Psoas muscle (tissue), 7 donors: ENCODE measurements at regions not wholly inside any gene's neighbourhood (a gene's known extent, or its start where the extent isn't known, plus 50 kb on each side); places are given as distances from the start of the nearest gene placed in this dataset.

ENCODE experiments used
- ATAC-seq, 4 donors: fragments of 200-7000 bp; cut with Tn5 transposase; one replicate each; pipeline ENCODE4 v1.9.1; 2020; ENCODE audit warnings: moderate library complexity in 3 of 4, mild to moderate bottlenecking in 2 of 4
- DNase-seq, 2 donors: peaks; one replicate each; pipeline ENCODE4 v3.0.0-alpha.2; 2020
- H3K27ac ChIP-seq: fragments of 200-600 bp; one replicate; pipeline ENCODE4 v1.8.0; 2022
- H3K27me3 ChIP-seq, 3 donors: fragments of 200-600 bp in 1 of 3; one replicate each; pipeline versions ENCODE4 v1.6.1 to v1.8.0; 2013 to 2022; ENCODE audit warnings: low read length in 2 of 3, mild to moderate bottlenecking in 2 of 3, moderate library complexity in 1 of 3; ENCODE audit not compliant: insufficient read depth in 3 of 3
- H3K36me3 ChIP-seq, 2 donors: fragments of 200-600 bp in 1 of 2; one replicate each; pipeline versions ENCODE4 v1.6.1 to v1.8.0; 2013 to 2022; ENCODE audit warnings: low read depth in 1 of 2, mild to moderate bottlenecking in 1 of 2, moderate library complexity in 1 of 2; ENCODE audit not compliant: insufficient read depth in 1 of 2
- H3K4me1 ChIP-seq: fragments of 200-600 bp; one replicate; pipeline ENCODE4 v1.8.0; 2022
- H3K4me3 ChIP-seq: fragments of 200-600 bp; one replicate; pipeline ENCODE4 v1.8.0; 2022; ENCODE audit warnings: mild to moderate bottlenecking
- H3K9me3 ChIP-seq: fragments of 200-600 bp; one replicate; pipeline ENCODE4 v1.8.0; 2022
- CTCF ChIP-seq: fragments of 200-600 bp; IDR thresholded peaks from one replicate; pipeline ENCODE4 v1.8.0; 2022; ENCODE audit warnings: antibody characterized with exemption
- WGBS, 3 donors: extraction: QIAGEN DNeasy Blood & Tissue Kit; methylation state at CpG; one replicate each; pipeline versions ENCODE4 v1.1.6 to v1.1.7; 2013; 5-methylcytosine and 5-hydroxymethylcytosine counted together
- intact Hi-C, 2 donors: fragments of 100-400 bp; cut with DNase I; formaldehyde crosslinking; loops; one replicate each; pipeline versions ENCODE4 v1.11.0 to v1.14.2; 2022
- donor health status: healthy with polysubstance abuse.
- donor health status: DM: no; HTN: no; CAD: no; lungs with moderate emphysema.
- donor health status: Bipolar disorder and iron deficiency.
- donor health status: healthy.
- donor health status: DM: yes; HTN: yes; CAD: no.
- donor health status: DM: no; HTN: no; CAD: no.
- donor health status: DM: yes; HTN: yes; CAD: no.

GRCh38 chr1:168483539-168483938 lies 60.3 kb downstream of the XCL2 start:
- Histone ChIP-seq H3K4me1 (no peaks in the 10 kb centered on the region), H3K27ac (no peak overlapping the region)
- 30 to 44% (median 31%) methylated on average over 1 of the region's 1 CpG for WGBS, 3 donors

GRCh38 chr1:168482106-168482505 lies 61.7 kb downstream of the XCL2 start:
- no peak overlapping the region for H3K4me3 ChIP-seq
- no peak for TF ChIP-seq CTCF
- no peak for ATAC-seq
- H3K4me1 ChIP-seq: no peaks in the 10 kb centered on the region
- H3K9me3 ChIP-seq: no peaks in the 10 kb centered on the region
- H3K27me3 ChIP-seq: no peaks in the 10 kb centered on the region
- no peak for DNase-seq
- no peaks in the 10 kb centered on the region for H3K36me3 ChIP-seq
- intact Hi-C loops: no loop called here
- no peak overlapping the region for H3K27ac ChIP-seq

More at GRCh38 chr1:168483539-168483938, 60.3 kb downstream of the XCL2 start:
- Histone ChIP-seq H3K27me3 (no peaks in the 10 kb centered on the region), H3K4me3 (no peak overlapping the region), H3K9me3 (no peaks in the 10 kb centered on the region), H3K36me3 (no peaks in the 10 kb centered on the region)
- DNase-seq (no peak), ATAC-seq (peak in 1 of 4 donors; percentile 44)
- intact Hi-C loops: no loop called here
- no peak for TF ChIP-seq CTCF

- no peaks in the 10 kb centered on the region for H3K36me3 ChIP-seq
- H3K9me3 ChIP-seq: no peaks in the 10 kb centered on the region
- H3K4me1 ChIP-seq: no peaks in the 10 kb centered on the region
- no peaks in the 10 kb centered on the region for H3K27me3 ChIP-seq
- DNase-seq (no peak), ATAC-seq (no peak)
- TF ChIP-seq CTCF: no peak
- no peak overlapping the region for H3K4me3 ChIP-seq
- H3K27ac ChIP-seq: no peak overlapping the region
- 71 to 91% (median 75%) methylated on average over 4 of the region's 4 CpGs for WGBS, 3 donors
- intact Hi-C loops: no loop called here
Measured at GRCh38 chr1:168481586-168481985, 62.2 kb downstream of the XCL2 start.

GRCh38 chr1:168480997-168481396 lies 62.8 kb downstream of the XCL2 start:
- no peaks in the 10 kb centered on the region for H3K4me1 ChIP-seq
- no peak overlapping the region for H3K27ac ChIP-seq
- no peak for ATAC-seq
- no peaks in the 10 kb centered on the region for H3K36me3 ChIP-seq
- no peaks in the 10 kb centered on the region for H3K27me3 ChIP-seq
- no peaks in the 10 kb centered on the region for H3K9me3 ChIP-seq
- no peak overlapping the region for H3K4me3 ChIP-seq
- no peak for TF ChIP-seq CTCF
- 93 to 94% (median 94%) methylated on average over 2 of the region's 2 CpGs for WGBS, 3 donors
- intact Hi-C loops: no loop called here
- DNase-seq: no peak

GRCh38 chr1:168477792-168478191 lies 66.0 kb downstream of the XCL2 start:
- H3K9me3 ChIP-seq: no peaks in the 10 kb centered on the region
- ATAC-seq (no peak), DNase-seq (no peak)
- H3K27me3 ChIP-seq: no peaks in the 10 kb centered on the region
- H3K4me1 ChIP-seq: no peaks in the 10 kb centered on the region
- H3K36me3 ChIP-seq: no peaks in the 10 kb centered on the region
- no peak for TF ChIP-seq CTCF
- no peak overlapping the region for H3K4me3 ChIP-seq
- intact Hi-C loops: no loop called here
- H3K27ac ChIP-seq: no peak overlapping the region
